ENCODE measurements at regions not wholly inside any gene's neighbourhood (a gene's known extent, or its start where the extent isn't known, plus 50 kb on each side); places are given as distances from the start of the nearest gene placed in this dataset.

DNA sequence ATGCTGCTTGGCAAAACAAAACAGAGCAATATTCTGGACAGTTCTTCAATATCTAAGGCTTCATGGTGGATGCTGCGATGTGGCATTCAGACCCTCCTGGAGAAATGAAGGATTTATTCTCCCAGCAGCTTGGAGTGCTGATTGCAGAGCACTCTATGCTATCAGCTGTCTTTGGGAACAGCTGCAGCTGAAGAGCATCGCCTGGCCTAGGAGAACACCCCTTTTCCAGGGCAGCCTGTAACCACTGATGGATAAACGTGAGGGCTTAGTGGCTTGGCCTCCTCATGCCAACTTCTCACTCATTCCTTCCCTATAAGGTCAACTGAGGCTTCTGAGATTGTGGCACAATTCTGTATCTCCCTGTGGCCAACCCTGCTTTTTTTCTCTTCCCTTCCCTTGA lies 638.1 kb upstream of the CNTNAP2 start:
- H3K9ac ChIP-seq (replicated peaks; ENCODE audit: extremely low read depth, insufficient read depth, low read length): no peak overlapping the region
- no peaks in the 10 kb centered on the region for H3K36me3 ChIP-seq (ENCODE audit: control insufficient read depth in 2 of 2, extremely low read depth in 1 of 2, insufficient read depth in 2 of 2, low read length in 2 of 2)
- POLR2A ChIA-PET: no interaction called here
- DNase-seq (ENCODE audit: low read depth, low spot score) (no peak), FAIRE-seq (no peak)
- H3K4me3 ChIP-seq (replicated peaks in 1 of 3; ENCODE audit: insufficient read depth in 1 of 3, low read depth in 1 of 3, low read length in 3 of 3): no peak overlapping the region
- H2AFZ ChIP-seq (ENCODE audit: low read depth, low read length): no peak overlapping the region
- dilution Hi-C loops (cut with MboI; ENCODE audit: extremely low pct_ligation_motif_present, low sequenced_read_pairs) (no loop called here), intact Hi-C loops (cut with micrococcal nuclease) (no loop called here)
- no peaks in the 10 kb centered on the region for H3K9me3 ChIP-seq (replicated peaks; ENCODE audit: control insufficient read depth, insufficient read depth, low read length)
- no peaks in the 10 kb centered on the region for H3K4me1 ChIP-seq (ENCODE audit: control insufficient read depth, extremely low read depth, insufficient read depth, low read length)
- no peaks in the 10 kb centered on the region for H3K27me3 ChIP-seq (ENCODE audit: control insufficient read depth in 2 of 2, insufficient read depth in 2 of 2, low read length in 2 of 2)
- CTCF ChIA-PET: no interaction called here
- no peaks in the 10 kb centered on the region for H3K9me1 ChIP-seq (replicated peaks; ENCODE audit: control insufficient read depth, extremely low read depth, insufficient read depth, low read length)
- no peak overlapping the region for H3K27ac ChIP-seq (ENCODE audit: insufficient read depth, low read depth, low read length)
- no TSS peak for BruUV-seq (replicated peaks)
- no peak overlapping the region for H3K4me2 ChIP-seq (ENCODE audit: insufficient read depth, low read length)
- TF ChIP-seq EZH2 (IDR thresholded peaks at IDR 0.05; ENCODE audit: borderline replicate concordance, low read depth, low read length, severe bottlenecking) (no peak), GATA2 (IDR thresholded peaks at IDR 0.05; ENCODE audit: insufficient read depth, insufficient read length, low read depth, low read length) (no peak), POLR2A (IDR thresholded peaks at IDR 0.05; ENCODE audit: low read depth, low read length) (no peak), MYC (IDR thresholded peaks at IDR 0.05; ENCODE audit: low read depth, low read length) (no peak), POLR2AphosphoS5 (IDR thresholded peaks at IDR 0.05; ENCODE audit: insufficient read depth, low read depth, low read length) (no peak), JUN (IDR thresholded peaks at IDR 0.05; ENCODE audit: borderline replicate concordance, insufficient read depth, insufficient read length, low read depth) (no peak), MAX (IDR thresholded peaks at IDR 0.05; ENCODE audit: insufficient read depth, insufficient read length) (no peak), FOS (IDR thresholded peaks at IDR 0.05; ENCODE audit: borderline replicate concordance, insufficient read depth, low read length) (no peak)
- TF ChIP-seq, protein P1, sequence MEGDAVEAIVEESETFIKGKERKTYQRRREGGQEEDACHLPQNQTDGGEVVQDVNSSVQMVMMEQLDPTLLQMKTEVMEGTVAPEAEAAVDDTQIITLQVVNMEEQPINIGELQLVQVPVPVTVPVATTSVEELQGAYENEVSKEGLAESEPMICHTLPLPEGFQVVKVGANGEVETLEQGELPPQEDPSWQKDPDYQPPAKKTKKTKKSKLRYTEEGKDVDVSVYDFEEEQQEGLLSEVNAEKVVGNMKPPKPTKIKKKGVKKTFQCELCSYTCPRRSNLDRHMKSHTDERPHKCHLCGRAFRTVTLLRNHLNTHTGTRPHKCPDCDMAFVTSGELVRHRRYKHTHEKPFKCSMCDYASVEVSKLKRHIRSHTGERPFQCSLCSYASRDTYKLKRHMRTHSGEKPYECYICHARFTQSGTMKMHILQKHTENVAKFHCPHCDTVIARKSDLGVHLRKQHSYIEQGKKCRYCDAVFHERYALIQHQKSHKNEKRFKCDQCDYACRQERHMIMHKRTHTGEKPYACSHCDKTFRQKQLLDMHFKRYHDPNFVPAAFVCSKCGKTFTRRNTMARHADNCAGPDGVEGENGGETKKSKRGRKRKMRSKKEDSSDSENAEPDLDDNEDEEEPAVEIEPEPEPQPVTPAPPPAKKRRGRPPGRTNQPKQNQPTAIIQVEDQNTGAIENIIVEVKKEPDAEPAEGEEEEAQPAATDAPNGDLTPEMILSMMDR (IDR thresholded peaks at IDR 0.05; ENCODE audit: extremely low read depth in 1 of 2, insufficient read depth in 1 of 2, low read depth in 1 of 2, low read length in 2 of 2): no peak
- no peaks in the 10 kb centered on the region for H4K20me1 ChIP-seq (replicated peaks; ENCODE audit: control insufficient read depth, extremely low read depth, insufficient read depth, low read length)
- H3K79me2 ChIP-seq (ENCODE audit: control insufficient read depth, insufficient read depth, low read length): no peaks in the 10 kb centered on the region

Measured in endothelial cell of umbilical vein (primary cell).